ENCODE measurements at regions not wholly inside any gene's neighbourhood (a gene's known extent, or its start where the extent isn't known, plus 50 kb on each side); places are given as distances from the start of the nearest gene placed in this dataset.

DNA sequence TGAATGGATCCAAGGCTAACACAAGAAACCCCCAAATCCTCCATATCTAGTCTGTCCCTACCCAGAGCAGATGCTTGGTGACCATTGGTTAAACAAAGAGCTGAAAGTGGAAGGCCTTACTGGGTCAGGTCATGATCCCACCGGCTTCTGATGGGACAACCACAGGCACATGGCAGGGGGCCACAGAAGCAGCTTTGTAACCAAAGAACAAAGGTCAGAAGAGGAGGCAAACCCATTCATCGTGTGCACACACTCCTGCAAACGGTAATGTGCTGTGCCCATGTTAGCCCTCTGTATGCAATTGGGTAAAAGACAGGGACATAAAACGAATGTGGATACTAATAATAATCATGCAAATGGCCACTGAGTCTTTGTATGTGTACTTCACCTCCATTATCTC is 133.3 kb upstream of the SLC6A11 start:
- no peak overlapping the region for H3K27ac Mint-ChIP-seq
- no peaks in the 10 kb centered on the region for H3K36me3 Mint-ChIP-seq (ENCODE audit: insufficient read depth)
- no peak for DNase-seq (ENCODE audit: low spot score, unreplicated experiment)
- H3K4me1 Mint-ChIP-seq (ENCODE audit: low read depth) = no peaks in the 10 kb centered on the region
- TF ChIP-seq, protein P1, sequence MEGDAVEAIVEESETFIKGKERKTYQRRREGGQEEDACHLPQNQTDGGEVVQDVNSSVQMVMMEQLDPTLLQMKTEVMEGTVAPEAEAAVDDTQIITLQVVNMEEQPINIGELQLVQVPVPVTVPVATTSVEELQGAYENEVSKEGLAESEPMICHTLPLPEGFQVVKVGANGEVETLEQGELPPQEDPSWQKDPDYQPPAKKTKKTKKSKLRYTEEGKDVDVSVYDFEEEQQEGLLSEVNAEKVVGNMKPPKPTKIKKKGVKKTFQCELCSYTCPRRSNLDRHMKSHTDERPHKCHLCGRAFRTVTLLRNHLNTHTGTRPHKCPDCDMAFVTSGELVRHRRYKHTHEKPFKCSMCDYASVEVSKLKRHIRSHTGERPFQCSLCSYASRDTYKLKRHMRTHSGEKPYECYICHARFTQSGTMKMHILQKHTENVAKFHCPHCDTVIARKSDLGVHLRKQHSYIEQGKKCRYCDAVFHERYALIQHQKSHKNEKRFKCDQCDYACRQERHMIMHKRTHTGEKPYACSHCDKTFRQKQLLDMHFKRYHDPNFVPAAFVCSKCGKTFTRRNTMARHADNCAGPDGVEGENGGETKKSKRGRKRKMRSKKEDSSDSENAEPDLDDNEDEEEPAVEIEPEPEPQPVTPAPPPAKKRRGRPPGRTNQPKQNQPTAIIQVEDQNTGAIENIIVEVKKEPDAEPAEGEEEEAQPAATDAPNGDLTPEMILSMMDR (IDR thresholded peaks at IDR 0.05; ENCODE audit: unreplicated experiment) = no peak
- H3K4me3 Mint-ChIP-seq (ENCODE audit: low read depth) = no peak overlapping the region
- H3K27me3 Mint-ChIP-seq = peaks cover 12% of the 10 kb centered on the region
- H3K9me3 Mint-ChIP-seq (ENCODE audit: low read depth) = no peaks in the 10 kb centered on the region

GRCh38 chr3:10683106-10683505 is 132.9 kb upstream of the SLC6A11 start:
- TF ChIP-seq, protein P1 (IDR thresholded peaks at IDR 0.05; ENCODE audit: unreplicated experiment) = no peak
- Mint-ChIP-seq H3K27me3 (peaks cover 12% of the 10 kb centered on the region), H3K27ac (no peak overlapping the region), H3K36me3 (ENCODE audit: insufficient read depth) (no peaks in the 10 kb centered on the region), H3K4me3 (ENCODE audit: low read depth) (no peak overlapping the region), H3K4me1 (ENCODE audit: low read depth) (no peaks in the 10 kb centered on the region), H3K9me3 (ENCODE audit: low read depth) (no peaks in the 10 kb centered on the region)
- DNase-seq (ENCODE audit: low spot score, unreplicated experiment) = no peak

DNA sequence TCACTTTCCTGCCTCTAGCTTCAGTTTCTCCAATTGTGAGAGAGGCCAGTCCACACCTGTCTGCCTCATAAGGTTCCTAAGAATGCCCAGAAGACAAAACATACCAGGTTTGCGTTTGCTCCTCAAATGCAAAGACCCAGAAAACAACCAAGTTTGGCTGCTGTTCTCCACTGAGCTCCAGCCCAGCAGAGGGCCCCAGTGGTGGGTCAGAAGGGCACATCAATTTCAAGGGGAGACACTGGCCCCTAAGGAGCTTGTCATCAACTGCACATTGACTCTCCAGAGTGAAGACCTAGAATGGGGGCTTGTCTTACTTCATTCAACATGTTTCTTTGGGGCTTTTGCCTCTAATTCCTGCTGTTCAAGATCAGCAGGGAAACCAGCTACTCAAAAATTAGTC is 127.9 kb upstream of the SLC6A11 start:
- H3K4me1 Mint-ChIP-seq (ENCODE audit: low read depth) = no peaks in the 10 kb centered on the region
- DNase-seq (ENCODE audit: low spot score, unreplicated experiment) = no peak
- H3K4me3 Mint-ChIP-seq (ENCODE audit: low read depth) = no peak overlapping the region
- TF ChIP-seq, protein P1 (IDR thresholded peaks at IDR 0.05; ENCODE audit: unreplicated experiment) = no peak
- peaks cover 25% of the 10 kb centered on the region for H3K27me3 Mint-ChIP-seq
- no peaks in the 10 kb centered on the region for H3K9me3 Mint-ChIP-seq (ENCODE audit: low read depth)
- no peaks in the 10 kb centered on the region for H3K36me3 Mint-ChIP-seq (ENCODE audit: insufficient read depth)
- H3K27ac Mint-ChIP-seq = no peak overlapping the region

GRCh38 chr3:10688548-10689172 is 127.4 kb upstream of the SLC6A11 start:
- H3K4me1 Mint-ChIP-seq (ENCODE audit: low read depth) = no peaks in the 10 kb centered on the region
- TF ChIP-seq, protein P1 (IDR thresholded peaks at IDR 0.05; ENCODE audit: unreplicated experiment) = no peak
- no peaks in the 10 kb centered on the region for H3K9me3 Mint-ChIP-seq (ENCODE audit: low read depth)
- H3K4me3 Mint-ChIP-seq (ENCODE audit: low read depth) = no peak overlapping the region
- H3K27me3 Mint-ChIP-seq = peaks cover 25% of the 10 kb centered on the region
- H3K27ac Mint-ChIP-seq = no peak overlapping the region
- H3K36me3 Mint-ChIP-seq (ENCODE audit: insufficient read depth) = no peaks in the 10 kb centered on the region
- no peak for DNase-seq (ENCODE audit: low spot score, unreplicated experiment)

DNA sequence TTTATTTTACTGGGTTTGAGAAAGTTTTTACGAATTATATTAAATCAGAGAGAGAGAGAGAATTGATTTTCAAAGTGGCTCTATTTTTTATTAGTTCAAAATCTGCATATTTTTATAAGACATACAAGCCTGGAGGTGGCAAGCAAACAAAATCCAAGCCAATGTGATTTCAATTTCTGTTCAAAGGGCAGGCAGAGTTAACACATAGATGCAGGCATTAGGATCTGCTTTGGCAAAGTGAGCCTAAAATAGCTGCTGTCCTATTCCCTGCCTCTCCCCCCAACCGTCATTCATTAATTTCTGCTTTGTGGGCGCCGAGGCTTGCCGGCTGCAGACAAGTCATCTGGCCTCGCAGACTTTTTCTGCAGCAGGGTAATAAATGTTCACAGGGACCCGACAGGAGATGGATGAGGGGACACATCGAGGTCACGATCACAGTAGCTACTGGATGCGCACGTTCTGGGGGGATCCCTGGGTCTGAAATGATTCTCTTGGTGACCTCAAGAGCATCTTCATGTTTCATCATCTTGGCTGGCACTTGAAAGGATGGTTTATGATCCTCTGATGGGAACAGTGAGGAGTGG is 123.9 kb upstream of the SLC6A11 start:
- H3K9me3 Mint-ChIP-seq (ENCODE audit: low read depth) = no peaks in the 10 kb centered on the region
- no peak overlapping the region for H3K4me3 Mint-ChIP-seq (ENCODE audit: low read depth)
- TF ChIP-seq, protein P1 (IDR thresholded peaks at IDR 0.05; ENCODE audit: unreplicated experiment) = no peak
- no peaks in the 10 kb centered on the region for H3K36me3 Mint-ChIP-seq (ENCODE audit: insufficient read depth)
- peaks cover 37% of the 10 kb centered on the region for H3K27me3 Mint-ChIP-seq
- no peaks in the 10 kb centered on the region for H3K4me1 Mint-ChIP-seq (ENCODE audit: low read depth)
- H3K27ac Mint-ChIP-seq = no peak overlapping the region
- no peak for DNase-seq (ENCODE audit: low spot score, unreplicated experiment)
